Ovary (tissue), 3 donors: ENCODE measurements at regions not wholly inside any gene's neighbourhood (a gene's known extent, or its start where the extent isn't known, plus 50 kb on each side); places are given as distances from the start of the nearest gene placed in this dataset.

ENCODE experiments used
- CTCF ChIP-seq, 3 donors: fragments of 450-650 bp in 2 of 3; fragments of 200-600 bp in 1 of 3; IDR thresholded peaks; one replicate each; pipeline versions ENCODE4 v1.5.1 to v1.8.0; 2016 to 2022; ENCODE audit warnings: antibody characterized with exemption in 3 of 3, mild to moderate bottlenecking in 1 of 3
- POLR2A ChIP-seq: fragments of 450-650 bp; IDR thresholded peaks from one replicate; pipeline ENCODE4 v1.6.1; 2017; ENCODE audit warnings: antibody characterized with exemption, mild to moderate bottlenecking, moderate library complexity
- donor health status: DM: no; HTN: no; CAD: no.

- TF ChIP-seq CTCF (IDR thresholded peaks at IDR 0.05) (no peak), POLR2A (no peak)
Observed at GRCh38 chr15:38627689-38628277, 63.2 kb upstream of the RASGRP1 start.
